GM13976 (cell line): ENCODE measurements at regions not wholly inside any gene's neighbourhood (a gene's known extent, or its start where the extent isn't known, plus 50 kb on each side); places are given as distances from the start of the nearest gene placed in this dataset.

Experiments
- DNase-seq: peaks from one replicate; pipeline ENCODE4 v3.0.0; 2012; ENCODE audit warnings: low spot score
- in situ Hi-C: fragments of 300-500 bp; cut with MboI; formaldehyde crosslinking; loops from one replicate; pipeline ENCODE4 v1.12.0; 2022; ENCODE audit warnings: low sequenced_read_pairs, mixed read lengths, inconsistent platforms; ENCODE audit not compliant: unreplicated experiment
- TF ChIP-seq, protein P1 (sequence below): IDR thresholded peaks from 2 replicates; pipeline ENCODE4 v1.5.1; 2012; ENCODE audit warnings: borderline replicate concordance, mild to moderate bottlenecking; ENCODE audit not compliant: insufficient read depth; ENCODE audit errors: extremely low read depth, missing control alignments, control extremely low read depth

DNA sequence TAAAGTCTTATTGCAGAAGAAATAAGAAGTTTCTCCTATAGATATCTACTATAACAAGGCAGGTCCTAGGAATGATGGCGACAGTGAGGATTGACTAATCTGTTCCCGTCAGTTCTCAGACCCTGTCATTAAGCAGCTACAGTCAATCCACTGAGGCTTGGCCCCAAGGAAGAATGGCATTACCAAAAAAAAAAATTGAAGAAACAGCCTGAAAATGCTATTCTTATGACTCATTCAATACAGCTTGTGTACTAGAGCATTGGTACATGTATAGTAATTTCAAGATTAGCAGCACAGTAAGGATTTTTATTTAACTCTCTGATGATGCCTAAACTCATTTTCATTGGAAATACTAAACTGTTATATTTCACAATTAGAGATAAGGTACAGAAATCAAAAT is 1096.1 kb upstream of the NXPH2 start:
- no peak for DNase-seq
- TF ChIP-seq, protein P1, sequence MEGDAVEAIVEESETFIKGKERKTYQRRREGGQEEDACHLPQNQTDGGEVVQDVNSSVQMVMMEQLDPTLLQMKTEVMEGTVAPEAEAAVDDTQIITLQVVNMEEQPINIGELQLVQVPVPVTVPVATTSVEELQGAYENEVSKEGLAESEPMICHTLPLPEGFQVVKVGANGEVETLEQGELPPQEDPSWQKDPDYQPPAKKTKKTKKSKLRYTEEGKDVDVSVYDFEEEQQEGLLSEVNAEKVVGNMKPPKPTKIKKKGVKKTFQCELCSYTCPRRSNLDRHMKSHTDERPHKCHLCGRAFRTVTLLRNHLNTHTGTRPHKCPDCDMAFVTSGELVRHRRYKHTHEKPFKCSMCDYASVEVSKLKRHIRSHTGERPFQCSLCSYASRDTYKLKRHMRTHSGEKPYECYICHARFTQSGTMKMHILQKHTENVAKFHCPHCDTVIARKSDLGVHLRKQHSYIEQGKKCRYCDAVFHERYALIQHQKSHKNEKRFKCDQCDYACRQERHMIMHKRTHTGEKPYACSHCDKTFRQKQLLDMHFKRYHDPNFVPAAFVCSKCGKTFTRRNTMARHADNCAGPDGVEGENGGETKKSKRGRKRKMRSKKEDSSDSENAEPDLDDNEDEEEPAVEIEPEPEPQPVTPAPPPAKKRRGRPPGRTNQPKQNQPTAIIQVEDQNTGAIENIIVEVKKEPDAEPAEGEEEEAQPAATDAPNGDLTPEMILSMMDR, result no peak
- in situ Hi-C loops, result no loop called here

DNA sequence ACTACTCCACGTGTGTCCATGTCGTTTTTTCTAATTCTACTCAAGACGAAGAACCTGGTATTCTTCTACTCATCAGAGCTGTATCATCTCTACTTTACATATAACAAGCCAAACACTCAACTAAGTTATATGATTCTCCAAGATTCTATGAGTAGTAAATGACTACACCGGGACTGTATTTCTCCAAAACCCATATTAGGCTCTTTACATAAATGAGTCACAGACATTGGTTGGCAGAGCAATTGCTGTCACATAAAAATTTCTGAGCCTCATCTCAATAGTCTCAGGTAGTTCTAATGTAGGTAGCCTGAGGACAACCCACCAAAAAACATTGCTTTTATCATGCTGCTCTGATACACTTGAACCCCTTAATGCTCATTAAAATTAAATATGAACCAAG is 1092.3 kb upstream of the NXPH2 start:
- TF ChIP-seq, protein P1, result no peak
- in situ Hi-C loops, result no loop called here
- no peak for DNase-seq

DNA sequence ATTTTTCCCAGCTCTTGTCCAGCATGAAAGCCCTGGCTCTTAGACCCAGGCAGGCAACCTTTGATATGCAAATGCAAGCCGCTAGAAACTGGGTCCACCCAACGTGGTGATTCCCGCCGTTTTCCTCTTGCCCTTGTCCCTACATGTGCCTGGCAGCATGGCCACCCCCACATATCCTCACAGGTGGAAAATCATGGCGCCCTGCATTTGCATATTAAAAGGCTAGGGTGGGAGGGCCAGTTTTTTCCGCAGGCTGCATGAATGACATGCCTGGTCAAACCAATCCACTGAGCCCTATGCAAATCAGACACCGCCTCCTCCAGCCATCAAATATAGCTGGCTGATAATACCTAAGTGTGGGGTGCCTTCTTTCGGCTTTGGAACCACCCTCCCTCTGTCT is 1091.8 kb upstream of the NXPH2 start:
- in situ Hi-C loops, result no loop called here
- DNase-seq, result no peak
- TF ChIP-seq, protein P1, result no peak

DNA sequence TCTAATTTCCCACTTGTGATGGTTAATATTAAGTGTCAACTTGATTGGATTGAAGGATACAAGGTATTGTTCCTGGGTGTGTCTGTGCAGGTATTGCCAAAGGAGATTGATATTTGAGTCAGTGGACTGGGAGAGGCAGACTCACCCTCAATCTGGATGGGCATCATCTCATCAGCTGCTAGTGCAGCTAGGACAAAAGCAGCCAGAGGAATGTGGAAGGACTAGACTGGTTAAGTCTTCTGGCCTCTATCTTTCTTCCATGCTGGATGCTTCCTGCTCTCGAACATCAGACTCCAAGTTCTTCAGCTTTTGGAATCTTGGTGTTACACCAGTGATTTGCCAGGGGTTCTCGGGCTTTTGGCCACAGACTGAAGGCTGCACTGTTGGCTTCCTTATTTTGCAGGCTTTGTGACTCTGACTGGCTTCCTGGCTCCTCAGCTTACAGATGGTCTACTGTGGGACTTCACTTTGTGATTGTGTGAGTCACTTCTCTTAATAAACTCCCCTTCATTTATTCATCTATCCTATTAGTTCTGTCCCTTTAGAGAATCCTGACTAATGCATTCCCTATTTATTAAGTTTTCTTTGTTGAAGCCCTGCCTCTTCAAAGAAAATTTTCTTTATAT is 1087.5 kb upstream of the NXPH2 start:
- in situ Hi-C loops, result no loop called here
- DNase-seq, result no peak
- TF ChIP-seq, protein P1, result no peak

DNA sequence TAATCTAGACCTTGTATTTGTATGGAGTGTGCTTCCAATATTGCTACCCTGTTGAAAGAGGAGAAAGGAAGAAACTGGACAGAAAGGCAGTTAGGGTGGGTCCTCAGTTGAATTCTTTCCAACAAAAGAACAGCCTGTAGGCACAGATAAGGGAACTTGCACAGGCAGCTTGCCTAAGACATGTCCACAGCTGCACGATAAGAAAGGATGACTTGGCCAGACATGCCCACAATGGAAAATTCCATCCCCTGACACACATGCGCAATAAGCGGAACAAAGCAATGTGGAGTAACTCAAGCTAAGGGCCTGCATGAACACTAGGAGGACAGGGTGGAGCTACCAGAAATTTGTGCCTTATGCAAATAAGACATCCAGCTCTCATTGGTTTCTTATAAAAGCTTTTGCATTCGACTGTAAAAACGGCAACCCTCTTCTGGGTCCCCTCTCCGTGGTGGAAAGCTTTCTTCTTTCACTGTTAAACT is 1084.7 kb upstream of the NXPH2 start:
- TF ChIP-seq, protein P1, result no peak
- in situ Hi-C loops, result no loop called here
- DNase-seq, result no peak

DNA sequence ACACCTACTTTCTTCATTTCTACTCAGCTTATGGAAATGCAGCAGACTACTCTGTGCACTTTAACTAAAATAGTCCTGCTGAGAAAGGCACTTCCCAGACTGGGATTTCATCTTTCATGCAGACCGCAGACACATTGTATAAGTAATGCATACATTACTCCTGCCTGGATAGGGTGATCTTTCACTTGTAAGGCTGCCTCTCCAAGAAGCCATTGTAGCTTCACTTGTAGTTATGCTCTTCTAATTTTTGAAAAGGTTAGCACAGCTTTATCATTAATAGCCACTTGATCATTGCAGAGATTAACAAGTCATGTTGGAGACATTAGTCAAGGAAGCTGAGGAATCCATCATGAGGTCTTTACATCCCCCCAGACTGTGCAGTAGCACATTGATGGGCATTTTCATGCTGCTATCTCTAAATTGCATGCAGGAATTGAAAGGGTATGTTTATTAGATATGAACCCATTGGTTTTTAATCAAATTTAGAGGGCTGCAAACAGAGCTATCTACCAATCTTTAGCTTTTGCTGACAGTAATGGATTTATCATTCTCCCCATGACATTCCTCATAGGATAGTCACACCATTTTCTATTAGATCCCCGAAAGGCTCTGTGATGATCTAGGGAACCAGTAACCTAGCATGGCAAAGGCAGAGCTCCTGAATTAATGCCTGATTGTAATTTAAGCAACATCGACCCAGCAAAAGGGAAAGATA is 1074.7 kb upstream of the NXPH2 start:
- in situ Hi-C loops, result no loop called here
- TF ChIP-seq, protein P1, result no peak
- DNase-seq, result no peak
